GM23338 (cell line): ENCODE measurements at regions not wholly inside any gene's neighbourhood (a gene's known extent, or its start where the extent isn't known, plus 50 kb on each side); places are given as distances from the start of the nearest gene placed in this dataset.

Experiments used
- ATAC-seq: fragments of 200-7000 bp; cut with Tn5 transposase; 3 replicates; pipeline ENCODE4 v1.9.1; 2020
- DNase-seq: peaks from one replicate; pipeline ENCODE4 v3.0.0-alpha.2; 2015; ENCODE audit warnings: low spot score
- H2AFZ ChIP-seq: fragments of 200-600 bp; sonication (generic); 2 replicates; pipeline ENCODE4 v1.8.0; 2016; ENCODE audit warnings: antibody characterized with exemption, mild to moderate bottlenecking, moderate library complexity
- H3F3A ChIP-seq: fragments of 200-600 bp; sonication (generic); replicated peaks from 2 replicates; pipeline ENCODE4 v1.8.0; 2017; ENCODE audit warnings: antibody characterized with exemption, mixed run types, low read depth
- H3K27ac ChIP-seq: fragments of 200-600 bp; sonication (generic); 2 replicates; pipeline ENCODE4 v1.6.1; 2016; ENCODE audit warnings: low read depth
- H3K27me3 ChIP-seq: fragments of 200-600 bp; sonication (generic); 2 replicates; pipeline ENCODE4 v1.8.0; 2016; ENCODE audit warnings: mild to moderate bottlenecking, mixed run types, moderate library complexity; ENCODE audit not compliant: insufficient read depth
- H3K36me3 ChIP-seq: fragments of 200-600 bp; sonication (generic); 2 replicates; pipeline ENCODE4 v1.8.0; 2016; ENCODE audit warnings: mild to moderate bottlenecking; ENCODE audit not compliant: insufficient read depth
- H3K4me1 ChIP-seq: fragments of 200-600 bp; sonication (generic); 2 replicates; pipeline ENCODE4 v1.8.0; 2016; ENCODE audit warnings: mild to moderate bottlenecking, moderate library complexity; ENCODE audit not compliant: insufficient read depth
- H3K4me2 ChIP-seq: fragments of 200-600 bp; sonication (generic); 2 replicates; pipeline ENCODE4 v1.7.1; 2017; ENCODE audit warnings: mixed run types
- H3K4me3 ChIP-seq: fragments of 200-600 bp; sonication (generic); 2 replicates; pipeline ENCODE4 v1.6.1; 2016; ENCODE audit warnings: mixed run types
- H3K79me2 ChIP-seq: fragments of 200-600 bp; sonication (generic); replicated peaks from 2 replicates; pipeline ENCODE4 v1.8.0; 2017; ENCODE audit warnings: mild to moderate bottlenecking; ENCODE audit not compliant: insufficient read depth
- H3K9me2 ChIP-seq: fragments of 200-600 bp; sonication (generic); 2 replicates; pipeline ENCODE4 v1.8.0; 2017; ENCODE audit not compliant: insufficient read depth
- H4K20me1 ChIP-seq: fragments of 200-600 bp; sonication (generic); replicated peaks from 2 replicates; pipeline ENCODE4 v1.8.0; 2017; ENCODE audit warnings: mild to moderate bottlenecking; ENCODE audit not compliant: insufficient read depth
- H3K27ac Mint-ChIP-seq: 2 replicates; pipeline ENCODE4 v1.8.0; 2020; ENCODE audit warnings: inconsistent platforms, mild to moderate bottlenecking, moderate library complexity, mixed read lengths
- H3K27me3 Mint-ChIP-seq: 3 replicates; pipeline ENCODE4 v1.8.0; 2022; ENCODE audit warnings: low read depth, mild to moderate bottlenecking, moderate library complexity, mixed read lengths, inconsistent platforms; ENCODE audit not compliant: insufficient read depth, poor library complexity
- H3K36me3 Mint-ChIP-seq: 3 replicates; pipeline ENCODE4 v1.8.0; 2021; ENCODE audit warnings: low read depth, mild to moderate bottlenecking, inconsistent platforms, moderate library complexity, mixed read lengths
- H3K4me1 Mint-ChIP-seq: 3 replicates; pipeline ENCODE4 v1.8.0; 2020; ENCODE audit warnings: mild to moderate bottlenecking, inconsistent platforms, mixed read lengths
- H3K4me3 Mint-ChIP-seq: 3 replicates; pipeline ENCODE4 v1.8.0; 2021; ENCODE audit warnings: moderate library complexity, mild to moderate bottlenecking, inconsistent platforms, mixed read lengths
- H3K9me3 Mint-ChIP-seq: 3 replicates; pipeline ENCODE4 v1.8.0; 2020; ENCODE audit warnings: moderate library complexity, mild to moderate bottlenecking, inconsistent platforms, mixed read lengths
- CREB1 ChIP-seq: fragments of 250-450 bp; sonication (Bioruptor Pico); IDR thresholded peaks from 2 replicates; pipeline ENCODE4 v1.5.0; 2020; ENCODE audit warnings: low read depth, mild to moderate bottlenecking, moderate library complexity
- JUNB ChIP-seq: IDR thresholded peaks from one replicate; pipeline ENCODE4 v1.6.1; 2016; ENCODE audit warnings: antibody characterized with exemption; ENCODE audit not compliant: unreplicated experiment
- NANOG ChIP-seq: IDR thresholded peaks from 2 replicates; pipeline ENCODE4 v1.6.1; 2016; ENCODE audit warnings: antibody characterized with exemption, borderline replicate concordance
- ZNF114 ChIP-seq: fragments of 250-450 bp; sonication (Bioruptor Pico); IDR thresholded peaks from 2 replicates; pipeline ENCODE4 v1.5.0; 2020; ENCODE audit warnings: mild to moderate bottlenecking, moderate library complexity
- ZNF462 ChIP-seq: fragments of 250-450 bp; sonication (Bioruptor Pico); IDR thresholded peaks from 2 replicates; pipeline ENCODE4 v1.5.0; 2020; ENCODE audit warnings: mild to moderate bottlenecking, moderate library complexity

- Histone ChIP-seq H3K36me3 (no peaks in the 10 kb centered on the region), H3K4me1 (peaks cover 23% of the 10 kb centered on the region), H3K27ac (peak overlapping the region; percentile 95), H3K4me3 (no peak overlapping the region), H3F3A (no peaks in the 10 kb centered on the region), H3K9me2 (no peaks in the 10 kb centered on the region), H3K4me2 (no peak overlapping the region), H4K20me1 (no peaks in the 10 kb centered on the region), H3K79me2 (no peaks in the 10 kb centered on the region), H2AFZ (no peak overlapping the region), H3K27me3 (no peaks in the 10 kb centered on the region)
- TF ChIP-seq ZNF462 (CRISPR knock-in tag), result peak; percentile 73
- TF ChIP-seq CREB1 (CRISPR knock-in tag), result peak; percentile 38; the same call in 1 of the 2 replicates
- TF ChIP-seq NANOG, result peak; percentile 35; the same call in 1 of the 2 replicates
- no peak for TF ChIP-seq JUNB
- TF ChIP-seq ZNF114 (CRISPR knock-in tag), result no peak
- DNase-seq (peak; percentile 90), ATAC-seq (peak; percentile 88)
- H3K4me1 Mint-ChIP-seq, result peaks cover 50% of the 10 kb centered on the region
- 0 out of 3 replicates have a peak, but pooled peaks cover 6% of the 10 kb centered on the region for H3K9me3 Mint-ChIP-seq
- H3K27me3 Mint-ChIP-seq, result peaks cover 5% of the 10 kb centered on the region
- H3K36me3 Mint-ChIP-seq, result peaks cover 22% of the 10 kb centered on the region
- peak overlapping the region; percentile 99 for H3K27ac Mint-ChIP-seq
- H3K4me3 Mint-ChIP-seq, result no peak overlapping the region
Observed at GRCh38 chr10:53477313-53477675, 704.7 kb upstream of the MBL2 start.

GRCh38 chr10:53476650-53477312 is 704.2 kb upstream of the MBL2 start:
- H3K27me3 Mint-ChIP-seq, result peaks cover 5% of the 10 kb centered on the region
- no peaks in the 10 kb centered on the region for H4K20me1 ChIP-seq
- peaks cover 50% of the 10 kb centered on the region for H3K4me1 Mint-ChIP-seq
- no peak overlapping the region for H2AFZ ChIP-seq
- H3K9me2 ChIP-seq, result no peaks in the 10 kb centered on the region
- peaks cover 23% of the 10 kb centered on the region for H3K4me1 ChIP-seq
- no peak overlapping the region for H3K4me2 ChIP-seq
- no peaks in the 10 kb centered on the region for H3F3A ChIP-seq
- peaks cover 7% of the 10 kb centered on the region; the same call in 1 of the 3 replicates for H3K9me3 Mint-ChIP-seq
- H3K4me3 ChIP-seq, result no peak overlapping the region
- peak; percentile 81 for ATAC-seq
- peak overlapping the region; percentile 99 for H3K27ac Mint-ChIP-seq
- no peak overlapping the region for H3K4me3 Mint-ChIP-seq
- DNase-seq, result peak; percentile 63
- H3K36me3 Mint-ChIP-seq, result peaks cover 22% of the 10 kb centered on the region
- H3K79me2 ChIP-seq, result no peaks in the 10 kb centered on the region
- H3K27ac ChIP-seq, result peak overlapping the region; percentile 95
- no peaks in the 10 kb centered on the region for H3K36me3 ChIP-seq
- no peaks in the 10 kb centered on the region for H3K27me3 ChIP-seq
- TF ChIP-seq ZNF462 (CRISPR knock-in tag), result peak; percentile 33; the same call in 1 of the 2 replicates
- TF ChIP-seq NANOG, result peak; percentile 84; the same call in 1 of the 2 replicates
